ENCODE measurements at regions not wholly inside any gene's neighbourhood (a gene's known extent, or its start where the extent isn't known, plus 50 kb on each side); places are given as distances from the start of the nearest gene placed in this dataset.

- TF ChIP-seq MAX (IDR thresholded peaks at IDR 0.05) = no peak
- TF ChIP-seq CREB1 (IDR thresholded peaks at IDR 0.05; ENCODE audit: low read depth) = no peak
- no peak for TF ChIP-seq REST (IDR thresholded peaks at IDR 0.05; ENCODE audit: low read depth)
- no peak for TF ChIP-seq TAF1 (IDR thresholded peaks at IDR 0.05; ENCODE audit: low read depth)
- no peak for TF ChIP-seq TCF12 (IDR thresholded peaks at IDR 0.05; ENCODE audit: low read depth)
- no peak for TF ChIP-seq FOXM1 (IDR thresholded peaks at IDR 0.05; ENCODE audit: borderline replicate concordance, low read depth)
- TF ChIP-seq USF1 (IDR thresholded peaks at IDR 0.05) = no peak
- TF ChIP-seq EGR1 (IDR thresholded peaks at IDR 0.05) = no peak
- TF ChIP-seq TEAD4 (IDR thresholded peaks at IDR 0.05) = no peak
- TF ChIP-seq EP300 (IDR thresholded peaks at IDR 0.05; ENCODE audit: borderline replicate concordance) = no peak
- TF ChIP-seq CEBPB (IDR thresholded peaks at IDR 0.05) = no peak
Measured at GRCh38 chr20:52383995-52384621, 192.5 kb upstream of the ZFP64 start.
